Small intestine (tissue), 7 donors: ENCODE measurements at regions not wholly inside any gene's neighbourhood (a gene's known extent, or its start where the extent isn't known, plus 50 kb on each side); places are given as distances from the start of the nearest gene placed in this dataset.
"Not testable (repeated sequence)": the region's sequence is repeated elsewhere in the genome, so short reads cannot be mapped to it uniquely, and the experiment has no call there.

Experiments used
- DNase-seq, 2 donors: peaks; one replicate each; pipeline versions ENCODE4 v3.0.0 to v3.0.0-alpha.2; 2013
- FAIRE-seq: peaks from 2 replicates; lab custom pipeline; 2012; peaks lifted over from hg19 to GRCh38; lab: Jason Lieb, UNC
- H3K27ac ChIP-seq, 3 donors: one replicate each; pipeline ENCODE4 v1.5.1; 2013; ENCODE audit warnings: low read length in 2 of 3, mild to moderate bottlenecking in 2 of 3, control low read depth in 1 of 3, inconsistent platforms in 1 of 3, low read depth in 1 of 3, moderate library complexity in 1 of 3
- H3K27me3 ChIP-seq, 3 donors: one replicate each; pipeline ENCODE4 v1.6.1; 2013; ENCODE audit warnings: low read length in 3 of 3, inconsistent platforms in 1 of 3; ENCODE audit not compliant: control insufficient read depth in 3 of 3, insufficient read depth in 3 of 3
- H3K36me3 ChIP-seq, 3 donors: one replicate each; pipeline ENCODE4 v1.6.1; 2013; ENCODE audit warnings: low read length in 3 of 3, inconsistent platforms in 1 of 3, low read depth in 1 of 3, mild to moderate bottlenecking in 1 of 3, moderate library complexity in 1 of 3; ENCODE audit not compliant: control insufficient read depth in 3 of 3, insufficient read depth in 2 of 3
- H3K4me1 ChIP-seq, 3 donors: one replicate each; pipeline ENCODE4 v1.6.1; 2013; ENCODE audit warnings: low read length in 2 of 3, inconsistent platforms in 1 of 3, low read depth in 1 of 3, mild to moderate bottlenecking in 1 of 3, moderate library complexity in 1 of 3; ENCODE audit not compliant: control insufficient read depth in 3 of 3, insufficient read depth in 2 of 3
- H3K4me3 ChIP-seq, 3 donors: one replicate each; pipeline ENCODE4 v1.5.1; 2013; ENCODE audit warnings: low read length in 3 of 3, control low read depth in 1 of 3, inconsistent platforms in 1 of 3, low read depth in 1 of 3, mild to moderate bottlenecking in 1 of 3, moderate library complexity in 1 of 3
- H3K9me3 ChIP-seq, 2 donors: one replicate each; pipeline ENCODE4 v1.6.1; 2013; ENCODE audit warnings: low read depth in 1 of 2, low read length in 1 of 2; ENCODE audit not compliant: control insufficient read depth in 2 of 2, insufficient read depth in 1 of 2
- WGBS, 3 donors: extraction: QIAGEN DNeasy Blood & Tissue Kit; methylation state at CpG; one replicate each; pipeline ENCODE4 v1.1.7; 2013; 5-methylcytosine and 5-hydroxymethylcytosine counted together
- donor health status: healthy with polysubstance abuse.
- donor health status: control.
- donor health status: control.
- donor health status: Bipolar disorder and iron deficiency.
- donor health status: healthy.

DNA sequence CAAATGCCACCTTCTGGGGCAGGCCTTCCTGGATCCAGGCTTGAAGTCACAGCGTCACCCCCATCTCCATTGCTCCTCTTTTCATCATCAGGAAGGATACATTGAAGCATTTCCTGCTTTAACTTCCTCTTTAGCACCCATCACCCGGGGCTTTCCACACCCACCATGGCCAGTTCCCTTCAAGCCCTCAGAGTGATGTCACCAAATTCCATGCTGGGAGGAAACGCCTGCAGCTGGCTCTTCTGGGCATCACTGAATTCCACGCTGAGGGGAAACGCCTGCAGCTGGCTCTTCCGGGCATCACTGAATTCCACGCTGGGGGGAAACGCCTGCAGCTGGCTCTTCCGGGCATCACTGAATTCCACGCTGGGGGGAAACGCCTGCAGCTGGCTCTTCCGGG, 354.6 kb downstream of the SMOC2 start:
- not testable (repeated sequence) for H3K27ac ChIP-seq, FAIRE-seq, H3K27me3 ChIP-seq, H3K4me1 ChIP-seq, H3K36me3 ChIP-seq, H3K4me3 ChIP-seq, DNase-seq
- H3K9me3 ChIP-seq, result peaks cover 0 to 13% of the 10 kb centered on the region in 2 donors
- WGBS, 3 donors, result 78 to 88% (median 86%) methylated on average over 8 to 9 of the region's 12 CpGs

DNA sequence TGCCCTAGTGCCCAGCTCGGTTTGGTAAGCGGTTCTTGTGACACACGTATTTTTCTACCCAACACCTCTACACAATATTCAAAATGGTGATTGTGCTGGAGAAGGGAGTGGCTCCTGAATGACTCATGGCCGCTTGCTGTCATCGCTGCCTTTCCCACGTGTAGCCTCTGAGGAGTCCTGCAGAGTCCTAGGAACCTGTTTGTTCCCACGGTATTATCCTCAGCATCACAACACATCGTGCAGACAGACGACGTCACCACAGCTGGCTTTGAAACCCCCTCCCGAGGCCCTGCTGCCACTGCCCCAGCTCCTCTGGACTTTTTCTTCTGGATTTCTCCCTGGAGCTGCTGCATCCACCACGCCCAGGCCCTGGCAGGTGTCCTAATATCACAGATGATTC, 353.5 kb downstream of the SMOC2 start:
- Histone ChIP-seq H3K36me3 (no peaks in the 10 kb centered on the region), H3K27me3 (peaks cover 0 to 2% (median 0%) of the 10 kb centered on the region in 3 donors), H3K4me1 (no peaks in the 10 kb centered on the region), H3K9me3 (peaks cover 0 to 13% of the 10 kb centered on the region in 2 donors), H3K27ac (no peak overlapping the region), H3K4me3 (no peak overlapping the region)
- FAIRE-seq, result no peak
- no peak for DNase-seq
- 82 to 87% (median 84%) methylated on average over 12 of the region's 12 CpGs for WGBS, 3 donors

DNA sequence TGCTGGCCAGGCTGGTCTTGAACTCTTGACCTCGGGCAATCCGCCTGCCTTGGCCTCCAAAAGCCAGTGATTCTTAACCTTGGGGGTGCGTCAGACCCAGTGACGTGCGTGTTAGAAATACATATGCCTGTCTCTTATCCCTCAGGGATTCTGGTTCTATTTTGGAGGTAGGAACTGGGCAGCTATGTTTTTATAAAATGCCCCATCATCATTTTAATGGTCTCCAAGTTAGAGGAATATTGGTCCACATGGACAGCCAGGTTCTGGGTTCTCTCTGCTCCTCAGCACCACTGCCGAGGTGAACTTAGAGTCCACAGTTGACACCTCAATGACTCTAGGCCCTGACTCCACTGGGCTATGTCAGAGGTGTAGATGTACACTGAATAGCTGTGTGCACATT, 352.7 kb downstream of the SMOC2 start:
- Histone ChIP-seq H3K27ac (no peak overlapping the region), H3K36me3 (no peaks in the 10 kb centered on the region), H3K4me1 (no peaks in the 10 kb centered on the region), H3K9me3 (peaks cover 0 to 13% of the 10 kb centered on the region in 2 donors), H3K4me3 (no peak overlapping the region), H3K27me3 (peaks cover 0 to 2% (median 0%) of the 10 kb centered on the region in 3 donors)
- 77 to 93% (median 85%) methylated on average over 6 of the region's 6 CpGs for WGBS, 3 donors
- FAIRE-seq (no peak), DNase-seq (no peak)

GRCh38 chr6:168791917-168792316, 350.9 kb downstream of the SMOC2 start:
- no peaks in the 10 kb centered on the region for H3K36me3 ChIP-seq
- H3K4me3 ChIP-seq, result no peak overlapping the region
- no peaks in the 10 kb centered on the region for H3K4me1 ChIP-seq
- H3K27ac ChIP-seq, result no peak overlapping the region
- no peak for FAIRE-seq
- H3K27me3 ChIP-seq, result peaks cover 0 to 2% (median 0%) of the 10 kb centered on the region in 3 donors
- WGBS, 3 donors, result 74 to 92% (median 79%) methylated on average over 4 of the region's 4 CpGs
- no peak for DNase-seq
- peaks cover 0 to 13% of the 10 kb centered on the region in 2 donors for H3K9me3 ChIP-seq

DNA sequence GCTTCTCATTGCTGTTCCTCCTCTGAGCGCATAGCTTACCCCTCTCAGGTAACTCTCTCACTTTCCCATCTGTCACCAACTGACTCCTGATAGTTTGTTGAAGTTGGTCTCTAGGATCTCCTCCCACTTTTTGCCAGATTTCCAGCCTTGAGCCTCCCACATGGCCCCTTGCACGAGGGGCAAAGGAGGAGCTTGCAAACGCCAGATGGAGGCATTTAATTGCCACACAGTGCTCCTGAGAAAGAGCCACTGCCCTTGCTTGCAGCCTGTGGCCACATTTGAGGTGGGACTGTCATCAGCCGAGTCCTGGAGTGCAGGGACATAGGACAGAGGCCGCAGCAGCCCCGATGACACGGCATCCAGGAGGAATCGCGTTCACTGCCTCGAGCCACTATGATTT, 348.7 kb downstream of the SMOC2 start:
- DNase-seq (no peak), FAIRE-seq (no peak)

DNA sequence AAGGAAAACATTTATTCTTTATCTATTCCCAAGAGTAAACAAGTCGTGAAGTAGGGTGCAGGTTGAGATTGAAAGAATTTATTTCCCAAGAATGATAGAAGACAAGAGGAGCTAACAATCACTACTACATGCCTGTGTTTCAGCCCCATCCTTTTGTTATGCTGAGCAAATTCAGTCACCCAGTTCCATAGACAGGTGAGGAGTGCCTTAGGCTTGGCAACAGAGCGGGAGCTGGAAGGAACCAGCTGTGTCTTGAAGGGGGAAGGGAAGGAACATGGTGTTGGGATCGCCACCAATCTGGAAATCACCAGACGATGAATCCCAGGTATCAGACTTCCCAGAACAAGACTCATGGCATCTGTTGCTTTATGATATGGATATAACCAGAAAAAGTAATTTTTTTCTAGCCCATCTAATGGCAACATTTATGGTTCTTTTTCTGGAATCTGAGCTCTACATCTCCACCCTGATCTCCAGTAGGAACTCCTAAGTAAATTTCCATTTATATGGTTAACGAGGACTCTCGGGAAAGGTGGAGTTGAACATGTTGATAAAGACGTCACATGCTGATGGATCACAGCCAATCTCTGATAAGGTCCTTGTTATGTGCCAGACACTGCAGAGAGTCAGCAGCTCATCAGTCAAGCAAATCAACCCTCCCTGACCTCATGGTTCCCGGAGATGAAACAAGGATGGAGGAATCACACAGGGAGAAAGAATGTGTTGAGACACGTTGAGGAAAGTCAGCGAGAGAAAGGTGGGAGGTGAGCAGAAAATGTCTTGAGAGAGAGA, 344.9 kb downstream of the SMOC2 start:
- DNase-seq (peak in 1 of 2 donors; percentile 10), FAIRE-seq (no peak)
- Histone ChIP-seq H3K36me3 (no peaks in the 10 kb centered on the region), H3K27ac (no peak overlapping the region), H3K4me3 (no peak overlapping the region), H3K4me1 (no peaks in the 10 kb centered on the region), H3K9me3 (no peaks in the 10 kb centered on the region), H3K27me3 (peaks cover 0 to 2% (median 0%) of the 10 kb centered on the region in 3 donors)
- 49 to 61% (median 50%) methylated on average over 10 of the region's 10 CpGs for WGBS, 3 donors

More for the DNA sequence above, 348.7 kb downstream of the SMOC2 start:
- H3K27ac ChIP-seq, result no peak overlapping the region
- no peaks in the 10 kb centered on the region for H3K36me3 ChIP-seq
- H3K4me3 ChIP-seq, result no peak overlapping the region
- H3K9me3 ChIP-seq, result peaks cover 0 to 3% of the 10 kb centered on the region in 2 donors
- H3K4me1 ChIP-seq, result no peaks in the 10 kb centered on the region
- WGBS, 3 donors, result 76 to 83% (median 78%) methylated on average over 10 of the region's 10 CpGs
- peaks cover 0 to 2% (median 0%) of the 10 kb centered on the region in 3 donors for H3K27me3 ChIP-seq

- no peak overlapping the region for H3K27ac ChIP-seq
- H3K4me3 ChIP-seq, result no peak overlapping the region
- DNase-seq (no peak), FAIRE-seq (no peak)
- no peaks in the 10 kb centered on the region for H3K27me3 ChIP-seq
- H3K9me3 ChIP-seq, result peaks cover 0 to 7% of the 10 kb centered on the region in 2 donors
- H3K36me3 ChIP-seq, result no peaks in the 10 kb centered on the region
- WGBS, 3 donors, result 82 to 84% (median 83%) methylated on average over 14 of the region's 14 CpGs
- no peaks in the 10 kb centered on the region for H3K4me1 ChIP-seq
Observed at GRCh38 chr6:168784426-168784825, 343.4 kb downstream of the SMOC2 start.

DNA sequence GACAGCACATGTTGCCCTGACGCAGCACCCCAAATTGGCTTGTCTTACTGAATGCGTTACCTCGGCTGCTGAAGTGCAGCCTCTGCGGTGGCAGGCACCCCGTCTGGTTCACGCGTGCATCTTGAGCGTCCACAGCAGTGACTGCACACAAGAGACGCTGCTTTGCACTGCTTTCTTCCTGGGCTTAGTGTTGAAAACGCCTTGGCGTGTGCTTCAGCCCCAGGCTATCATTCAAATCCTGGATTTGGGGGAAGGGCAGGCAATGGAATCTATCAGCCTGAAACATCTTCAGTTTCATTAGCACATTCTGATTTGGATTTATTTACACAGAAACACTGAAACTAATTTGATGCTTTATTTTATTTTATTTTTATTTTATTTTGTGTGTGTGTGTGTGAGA, 342.7 kb downstream of the SMOC2 start:
- FAIRE-seq, result no peak
- 87 to 93% (median 89%) methylated on average over 11 of the region's 11 CpGs for WGBS, 3 donors
- no peaks in the 10 kb centered on the region for H3K27me3 ChIP-seq

More for the DNA sequence above, 342.7 kb downstream of the SMOC2 start:
- Histone ChIP-seq H3K9me3 (peaks cover 0 to 9% of the 10 kb centered on the region in 2 donors), H3K4me3 (no peak overlapping the region), H3K36me3 (no peaks in the 10 kb centered on the region), H3K27ac (no peak overlapping the region), H3K4me1 (no peaks in the 10 kb centered on the region)
- no peak for DNase-seq
